Stomach (tissue), 8 donors: ENCODE measurements at regions not wholly inside any gene's neighbourhood (a gene's known extent, or its start where the extent isn't known, plus 50 kb on each side); places are given as distances from the start of the nearest gene placed in this dataset.

Experiments used
- DNase-seq, 2 donors: peaks; one replicate each; pipeline versions ENCODE4 v3.0.0 to v3.0.0-alpha.2; 2013 to 2019
- H3K27ac ChIP-seq, 5 donors: fragments of 200-600 bp in 4 of 5; sonication (generic) in 4 of 5; one replicate each; pipeline ENCODE4 v1.5.1; 2013 to 2019; ENCODE audit warnings: mild to moderate bottlenecking in 1 of 5, moderate library complexity in 1 of 5
- H3K27me3 ChIP-seq, 3 donors: fragments of 200-600 bp; sonication (generic); one replicate each; pipeline ENCODE4 v1.5.1; 2017 to 2019; ENCODE audit warnings: mixed run types in 1 of 3
- H3K36me3 ChIP-seq, 4 donors: fragments of 200-600 bp; sonication (generic); 1 replicate in 3 of 4; 2 replicates in 1 of 4; pipeline ENCODE4 v1.5.1; 2016 to 2019
- H3K4me1 ChIP-seq, 4 donors: fragments of 200-600 bp; sonication (generic); one replicate each; pipeline ENCODE4 v1.5.1; 2016 to 2019
- H3K4me3 ChIP-seq, 4 donors: fragments of 200-600 bp; sonication (generic) in 3 of 4; one replicate each; pipeline ENCODE4 v1.5.1; 2016 to 2019; ENCODE audit warnings: mild to moderate bottlenecking in 1 of 4
- H3K9me3 ChIP-seq, 4 donors: fragments of 200-600 bp; sonication (generic); one replicate each; pipeline ENCODE4 v1.5.1; 2016 to 2019
- EP300 ChIP-seq: sonication (generic); formaldehyde crosslinking; IDR thresholded peaks from one replicate; pipeline ENCODE4 v1.6.1; 2017; ENCODE audit warnings: antibody characterized with exemption
- POLR2A ChIP-seq, 4 donors: fragments of 450-650 bp; IDR thresholded peaks; one replicate each; pipeline ENCODE4 v1.6.1; 2016; ENCODE audit warnings: antibody characterized with exemption in 4 of 4, control low read depth in 2 of 4, mild to moderate bottlenecking in 1 of 4, moderate library complexity in 1 of 4
- POLR2AphosphoS5 ChIP-seq, 3 donors: sonication (generic); formaldehyde crosslinking; IDR thresholded peaks; one replicate each; pipeline ENCODE4 v1.6.1; 2016; ENCODE audit warnings: antibody characterized with exemption in 3 of 3
- WGBS, 5 donors: extraction: QIAGEN DNeasy Blood & Tissue Kit in 3 of 5; methylation state at CpG; one replicate each; pipeline versions ENCODE4 v1.1.5 to v1.1.7; 2013 to 2018; 5-methylcytosine and 5-hydroxymethylcytosine counted together
- intact Hi-C: fragments of 100-400 bp; cut with DNase I; formaldehyde crosslinking; loops from one replicate; pipeline ENCODE4 v1.15.1; 2023; ENCODE audit warnings: low total_unique reads
- TF ChIP-seq, protein P1 (sequence below), 7 experiments: fragments of 450-650 bp in 4 of 7; fragments of 200-600 bp in 3 of 7; sonication (generic) in 3 of 7; IDR thresholded peaks; one replicate each; pipeline ENCODE4 v1.5.1; 2016 to 2019; ENCODE audit warnings: antibody characterized with exemption in 7 of 7, control low read depth in 2 of 7, mild to moderate bottlenecking in 1 of 7
- donor health status: healthy with polysubstance abuse.
- donor health status: Bipolar disorder and iron deficiency.
- donor health status: healthy.

DNA sequence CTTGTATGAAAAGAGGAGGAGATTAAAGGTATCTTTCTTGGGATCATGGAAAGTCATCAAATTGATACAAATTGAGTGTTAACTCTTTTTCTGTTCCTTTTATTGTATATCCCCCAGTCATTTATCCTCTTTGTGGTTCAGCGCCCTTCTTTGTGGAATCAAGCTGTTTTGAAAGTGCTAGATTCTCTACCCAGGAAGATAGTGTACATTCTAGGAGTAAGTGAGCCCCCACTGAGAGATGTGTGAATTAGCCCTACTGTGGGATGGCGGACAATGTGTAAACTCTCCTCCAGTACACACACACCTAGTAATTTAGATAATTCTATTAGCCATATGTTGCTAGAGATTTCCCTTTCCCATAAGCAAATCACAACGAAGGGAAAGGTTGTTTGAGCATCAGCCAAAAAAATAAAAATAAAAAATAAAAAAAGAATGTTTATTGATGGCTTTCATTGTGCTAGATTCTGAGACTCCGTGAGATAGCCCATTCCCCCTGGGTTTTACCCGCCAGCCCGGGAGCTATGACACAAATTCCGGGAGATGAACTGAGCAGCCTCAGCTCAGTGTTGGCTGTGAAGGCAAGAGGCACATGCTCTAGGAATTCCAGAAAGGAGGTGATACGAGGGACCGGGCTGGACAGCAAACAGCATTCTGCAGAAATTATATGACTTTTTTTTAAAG, 378.4 kb upstream of the RUNX1 start:
- intact Hi-C loops = no loop called here
- peaks cover 0 to 17% (median 0%) of the 10 kb centered on the region in 3 donors for H3K27me3 ChIP-seq
- TF ChIP-seq, protein P1, sequence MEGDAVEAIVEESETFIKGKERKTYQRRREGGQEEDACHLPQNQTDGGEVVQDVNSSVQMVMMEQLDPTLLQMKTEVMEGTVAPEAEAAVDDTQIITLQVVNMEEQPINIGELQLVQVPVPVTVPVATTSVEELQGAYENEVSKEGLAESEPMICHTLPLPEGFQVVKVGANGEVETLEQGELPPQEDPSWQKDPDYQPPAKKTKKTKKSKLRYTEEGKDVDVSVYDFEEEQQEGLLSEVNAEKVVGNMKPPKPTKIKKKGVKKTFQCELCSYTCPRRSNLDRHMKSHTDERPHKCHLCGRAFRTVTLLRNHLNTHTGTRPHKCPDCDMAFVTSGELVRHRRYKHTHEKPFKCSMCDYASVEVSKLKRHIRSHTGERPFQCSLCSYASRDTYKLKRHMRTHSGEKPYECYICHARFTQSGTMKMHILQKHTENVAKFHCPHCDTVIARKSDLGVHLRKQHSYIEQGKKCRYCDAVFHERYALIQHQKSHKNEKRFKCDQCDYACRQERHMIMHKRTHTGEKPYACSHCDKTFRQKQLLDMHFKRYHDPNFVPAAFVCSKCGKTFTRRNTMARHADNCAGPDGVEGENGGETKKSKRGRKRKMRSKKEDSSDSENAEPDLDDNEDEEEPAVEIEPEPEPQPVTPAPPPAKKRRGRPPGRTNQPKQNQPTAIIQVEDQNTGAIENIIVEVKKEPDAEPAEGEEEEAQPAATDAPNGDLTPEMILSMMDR (IDR thresholded peaks at IDR 0.05) = no peak
- TF ChIP-seq POLR2A (IDR thresholded peaks at IDR 0.05) = no peak
- H3K4me3 ChIP-seq = no peak overlapping the region
- DNase-seq = no peak
- H3K36me3 ChIP-seq = no peaks in the 10 kb centered on the region
- H3K4me1 ChIP-seq = no peaks in the 10 kb centered on the region
- no peak overlapping the region for H3K27ac ChIP-seq
- H3K9me3 ChIP-seq = peaks cover 0 to 21% (median 15%) of the 10 kb centered on the region in 4 donors
- 69 to 83% (median 74%) methylated on average over 9 of the region's 9 CpGs for WGBS, 5 donors

DNA sequence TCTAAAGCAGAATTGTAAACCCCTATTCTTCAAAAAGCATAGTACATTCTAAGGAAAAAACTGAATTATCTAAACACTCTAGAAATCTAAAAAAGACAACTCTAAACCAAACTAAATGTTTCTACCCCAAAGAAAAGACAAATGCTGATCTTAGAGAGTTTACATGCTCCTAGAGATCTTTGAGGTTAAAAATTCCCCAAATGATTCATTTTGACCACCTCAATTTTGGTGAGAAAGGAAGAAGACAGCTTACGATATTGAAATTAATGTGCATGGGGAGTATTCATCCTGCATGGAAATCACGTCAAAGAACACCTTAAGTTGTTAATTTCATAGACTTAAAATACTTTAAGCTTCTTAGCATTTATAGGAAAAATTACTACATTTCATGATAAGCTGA, 377.8 kb upstream of the RUNX1 start:
- Histone ChIP-seq H3K9me3 (peaks cover 0 to 21% (median 15%) of the 10 kb centered on the region in 4 donors), H3K27me3 (peaks cover 0 to 17% (median 0%) of the 10 kb centered on the region in 3 donors), H3K36me3 (no peaks in the 10 kb centered on the region), H3K27ac (no peak overlapping the region), H3K4me1 (no peaks in the 10 kb centered on the region), H3K4me3 (no peak overlapping the region)
- 67 to 90% (median 83%) methylated on average over 2 of the region's 2 CpGs for WGBS, 5 donors
- DNase-seq = no peak
- no peak for TF ChIP-seq POLR2AphosphoS5 (IDR thresholded peaks at IDR 0.05)
- TF ChIP-seq, protein P1 (IDR thresholded peaks at IDR 0.05) = no peak
- no peak for TF ChIP-seq EP300
- no peak for TF ChIP-seq POLR2A (IDR thresholded peaks at IDR 0.05)
- intact Hi-C loops = no loop called here

DNA sequence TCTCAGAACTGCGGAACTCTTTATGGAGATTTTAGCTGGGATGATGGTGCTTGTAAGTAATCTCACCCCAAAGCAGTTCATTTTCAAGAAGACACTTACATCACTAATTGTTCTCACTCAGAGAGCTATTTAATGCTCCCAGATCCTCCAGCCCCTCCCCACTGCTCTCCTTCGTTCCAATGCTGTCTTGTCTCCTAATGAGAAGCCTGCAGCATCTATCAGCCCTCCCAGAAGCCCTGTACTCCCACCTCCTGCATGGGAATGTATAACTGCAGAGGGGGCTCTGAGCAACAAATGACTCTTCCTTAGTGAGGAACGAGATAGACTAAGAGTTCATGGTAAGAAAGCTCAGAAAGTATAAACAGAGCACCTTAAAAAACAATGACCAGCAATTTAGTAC, 377.4 kb upstream of the RUNX1 start:
- Histone ChIP-seq H3K27ac (no peak overlapping the region), H3K36me3 (no peaks in the 10 kb centered on the region), H3K27me3 (peaks cover 0 to 17% (median 0%) of the 10 kb centered on the region in 3 donors), H3K9me3 (peaks cover 0 to 21% (median 13%) of the 10 kb centered on the region in 4 donors), H3K4me1 (no peaks in the 10 kb centered on the region), H3K4me3 (no peak overlapping the region)
- TF ChIP-seq POLR2AphosphoS5 (IDR thresholded peaks at IDR 0.05) (no peak), POLR2A (IDR thresholded peaks at IDR 0.05) (no peak), EP300 (no peak)
- TF ChIP-seq, protein P1 (IDR thresholded peaks at IDR 0.05) = no peak
- WGBS, 5 donors = 61 to 73% (median 68%) methylated on average over 3 of the region's 3 CpGs
- intact Hi-C loops = no loop called here
- DNase-seq = no peak

DNA sequence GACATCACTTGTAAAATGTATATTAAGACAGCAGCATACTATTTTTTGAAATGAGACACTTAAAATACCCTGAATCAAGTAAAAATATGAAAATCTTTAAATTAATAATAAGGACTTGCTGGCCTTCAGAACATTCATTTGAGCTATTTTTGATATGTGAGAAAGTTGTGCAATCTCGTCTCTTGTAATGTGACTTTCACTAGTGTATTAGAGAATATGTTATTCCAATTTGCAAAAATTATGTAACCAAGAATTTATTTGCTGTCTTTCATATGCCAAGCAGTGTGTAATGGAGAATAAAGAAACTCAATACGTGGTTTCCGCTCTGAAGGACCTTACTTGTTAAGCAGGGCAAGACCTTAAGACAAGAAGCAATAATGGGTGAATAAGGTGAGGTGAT, 375.0 kb upstream of the RUNX1 start:
- intact Hi-C loops = no loop called here
- no peak for DNase-seq
- 86 to 96% (median 92%) methylated on average over 3 of the region's 3 CpGs for WGBS, 5 donors

More for the DNA sequence above, 375.0 kb upstream of the RUNX1 start:
- Histone ChIP-seq H3K36me3 (no peaks in the 10 kb centered on the region), H3K27me3 (peaks cover 0 to 17% (median 0%) of the 10 kb centered on the region in 3 donors), H3K27ac (no peak overlapping the region), H3K9me3 (peaks cover 0 to 23% (median 12%) of the 10 kb centered on the region in 4 donors), H3K4me3 (no peak overlapping the region), H3K4me1 (no peaks in the 10 kb centered on the region)
- TF ChIP-seq, protein P1 (IDR thresholded peaks at IDR 0.05) = no peak
- TF ChIP-seq EP300 = no peak
- TF ChIP-seq POLR2AphosphoS5 (IDR thresholded peaks at IDR 0.05) = no peak
- TF ChIP-seq POLR2A (IDR thresholded peaks at IDR 0.05) = no peak
